Peyer's patch (tissue), 4 donors: ENCODE measurements at regions not wholly inside any gene's neighbourhood (a gene's known extent, or its start where the extent isn't known, plus 50 kb on each side); places are given as distances from the start of the nearest gene placed in this dataset.

Experiments used
- POLR2A ChIP-seq, 2 donors: fragments of 450-650 bp; IDR thresholded peaks; one replicate each; pipeline ENCODE4 v1.5.1; 2017; ENCODE audit warnings: antibody characterized with exemption in 2 of 2, mild to moderate bottlenecking in 2 of 2, moderate library complexity in 2 of 2
- TF ChIP-seq, protein P1 (sequence below), 6 experiments: fragments of 450-650 bp in 4 of 6; fragments of 200-600 bp in 2 of 6; sonication (generic) in 1 of 6; IDR thresholded peaks; one replicate each; pipeline ENCODE4 v1.5.1; 2017 to 2019; ENCODE audit warnings: antibody characterized with exemption in 6 of 6, mild to moderate bottlenecking in 3 of 6, moderate library complexity in 1 of 6

GRCh38 chr6:85329196-85329595 lies 120.7 kb upstream of the NT5E start:
- TF ChIP-seq, protein P1, sequence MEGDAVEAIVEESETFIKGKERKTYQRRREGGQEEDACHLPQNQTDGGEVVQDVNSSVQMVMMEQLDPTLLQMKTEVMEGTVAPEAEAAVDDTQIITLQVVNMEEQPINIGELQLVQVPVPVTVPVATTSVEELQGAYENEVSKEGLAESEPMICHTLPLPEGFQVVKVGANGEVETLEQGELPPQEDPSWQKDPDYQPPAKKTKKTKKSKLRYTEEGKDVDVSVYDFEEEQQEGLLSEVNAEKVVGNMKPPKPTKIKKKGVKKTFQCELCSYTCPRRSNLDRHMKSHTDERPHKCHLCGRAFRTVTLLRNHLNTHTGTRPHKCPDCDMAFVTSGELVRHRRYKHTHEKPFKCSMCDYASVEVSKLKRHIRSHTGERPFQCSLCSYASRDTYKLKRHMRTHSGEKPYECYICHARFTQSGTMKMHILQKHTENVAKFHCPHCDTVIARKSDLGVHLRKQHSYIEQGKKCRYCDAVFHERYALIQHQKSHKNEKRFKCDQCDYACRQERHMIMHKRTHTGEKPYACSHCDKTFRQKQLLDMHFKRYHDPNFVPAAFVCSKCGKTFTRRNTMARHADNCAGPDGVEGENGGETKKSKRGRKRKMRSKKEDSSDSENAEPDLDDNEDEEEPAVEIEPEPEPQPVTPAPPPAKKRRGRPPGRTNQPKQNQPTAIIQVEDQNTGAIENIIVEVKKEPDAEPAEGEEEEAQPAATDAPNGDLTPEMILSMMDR (IDR thresholded peaks at IDR 0.05) = no peak
- TF ChIP-seq POLR2A (IDR thresholded peaks at IDR 0.05) = no peak
